ENCODE measurements at regions not wholly inside any gene's neighbourhood (a gene's known extent, or its start where the extent isn't known, plus 50 kb on each side); places are given as distances from the start of the nearest gene placed in this dataset.

DNA sequence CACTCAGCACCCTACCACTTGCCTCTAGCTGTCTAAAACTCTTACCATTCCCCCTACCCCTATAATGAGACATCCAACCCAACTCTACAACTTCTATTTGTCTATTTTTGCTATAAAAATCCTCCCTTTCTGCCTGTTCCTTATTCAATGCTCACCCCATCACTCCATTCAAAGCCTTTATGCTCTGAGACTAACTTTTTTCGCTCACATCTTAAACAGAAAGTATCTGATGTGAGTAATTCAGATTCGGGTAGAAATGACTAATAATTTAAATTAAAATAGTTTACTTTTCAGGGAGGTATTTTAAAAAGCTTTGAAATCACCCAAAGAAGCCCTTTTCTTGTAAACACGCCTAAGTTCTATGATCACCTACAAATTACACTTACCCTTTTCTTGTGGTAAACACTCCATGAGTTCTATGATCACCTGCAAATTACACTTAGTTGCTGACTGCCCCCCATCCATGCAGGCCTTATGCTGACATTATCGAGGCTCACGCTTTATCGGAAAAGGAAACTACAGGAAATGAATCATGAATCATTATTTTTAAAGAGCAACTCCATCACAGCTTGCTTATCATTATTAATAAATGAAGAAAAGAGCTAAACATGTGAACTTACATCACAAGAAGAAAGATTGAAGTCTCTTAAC lies 168.7 kb upstream of the PPP1R2C start:
- DNase-seq: no peak

DNA sequence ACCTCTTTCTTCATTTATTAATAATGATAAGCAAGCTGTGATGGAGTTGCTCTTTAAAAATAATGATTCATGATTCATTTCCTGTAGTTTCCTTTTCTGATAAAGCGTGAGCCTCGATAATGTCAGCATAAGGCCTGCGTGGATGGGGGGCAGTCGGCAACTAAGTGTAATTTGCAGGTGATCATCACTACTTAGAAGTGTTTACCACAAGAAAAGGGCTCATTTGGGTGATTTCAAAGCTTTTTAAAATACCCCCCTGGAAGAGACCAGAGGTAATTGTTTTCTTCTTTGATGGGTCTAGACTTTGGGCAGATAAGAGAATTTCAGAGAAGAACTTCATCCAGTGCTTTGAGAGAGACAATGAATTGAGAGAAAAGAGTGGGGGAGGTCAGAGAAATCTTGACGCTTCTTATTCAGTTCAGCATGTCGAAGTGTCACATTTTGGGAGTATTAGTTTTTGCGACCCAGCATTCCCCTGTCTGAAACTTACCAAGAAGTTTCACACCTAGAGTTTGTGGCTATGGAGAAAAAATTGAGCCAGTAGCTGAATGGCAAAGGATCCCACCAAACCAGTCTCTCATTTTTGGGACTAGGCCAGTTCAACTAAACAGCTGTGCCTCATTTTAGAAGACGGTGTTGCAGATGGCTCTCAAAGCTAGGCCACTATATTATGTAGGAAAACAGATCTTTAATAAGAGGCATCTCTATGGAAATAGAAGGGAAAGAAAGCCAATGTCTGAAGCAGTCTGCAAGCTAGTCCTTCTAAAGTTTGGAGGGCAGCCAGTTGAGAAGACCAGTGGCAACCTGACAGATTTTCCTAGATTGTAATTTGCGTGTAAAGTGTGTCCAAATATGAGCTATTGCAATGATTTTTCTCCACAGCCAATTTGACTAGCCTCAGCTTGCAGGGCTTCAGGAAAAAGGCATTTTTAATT lies 171.0 kb upstream of the PPP1R2C start:
- no peak for DNase-seq

DNA sequence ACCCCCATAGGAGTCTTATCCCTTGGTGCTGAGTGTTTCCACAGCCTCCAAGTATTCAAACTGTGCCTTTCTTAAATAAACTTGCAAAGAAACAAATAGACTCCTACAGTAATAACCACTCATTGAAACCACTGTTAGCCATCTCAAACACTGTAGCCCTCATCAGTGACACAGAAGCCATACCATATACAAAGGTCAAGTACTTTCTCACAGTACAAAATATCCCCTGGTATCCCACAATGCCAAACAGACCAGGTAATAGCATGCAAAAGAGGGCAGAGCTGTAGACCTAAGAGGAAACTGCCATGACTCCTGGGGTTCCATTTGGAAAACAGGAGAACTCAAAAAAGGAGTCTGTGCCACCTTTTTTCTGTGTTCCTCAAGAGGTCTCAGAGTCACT lies 173.8 kb upstream of the PPP1R2C start:
- no peak for DNase-seq

DNA sequence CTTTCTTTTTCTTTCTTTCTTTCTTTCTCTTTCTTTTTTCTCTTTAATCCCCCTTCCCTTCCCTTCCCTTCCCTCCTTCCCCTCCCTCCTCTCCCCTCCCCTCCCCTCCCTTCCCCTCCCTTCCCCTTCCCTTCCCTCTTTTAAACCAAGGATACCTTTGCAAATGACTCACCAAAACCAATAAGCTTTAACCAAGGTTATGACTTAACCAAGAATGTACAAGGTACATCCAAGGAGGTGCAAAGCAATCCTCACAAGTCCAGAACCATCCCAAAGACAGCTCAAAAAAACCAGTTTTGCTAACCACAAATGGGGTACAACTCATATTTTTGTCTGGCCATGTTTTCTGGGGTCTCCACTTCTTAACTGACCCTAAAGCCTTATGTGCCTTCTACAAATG lies 174.7 kb upstream of the PPP1R2C start:
- DNase-seq: no peak

DNA sequence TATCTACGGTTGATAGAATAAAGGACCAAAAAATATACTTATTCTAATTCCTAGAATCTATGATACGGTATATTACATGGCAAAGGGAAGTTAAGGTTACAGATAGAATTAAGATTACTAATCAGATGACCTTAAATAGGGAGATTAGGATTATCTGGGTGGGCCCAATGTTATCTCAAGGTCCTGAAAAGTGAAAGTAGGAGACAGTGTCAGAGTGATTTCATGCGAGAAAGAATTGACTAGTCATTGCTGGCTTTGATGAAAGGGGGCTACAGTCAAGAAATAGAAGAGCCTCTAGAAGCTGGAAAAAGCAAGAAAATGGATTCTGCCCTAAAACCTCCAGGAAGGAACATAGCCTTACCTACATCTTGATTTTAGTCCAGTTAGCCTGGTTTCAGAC lies 176.9 kb upstream of the PPP1R2C start:
- no peak for DNase-seq

DNA sequence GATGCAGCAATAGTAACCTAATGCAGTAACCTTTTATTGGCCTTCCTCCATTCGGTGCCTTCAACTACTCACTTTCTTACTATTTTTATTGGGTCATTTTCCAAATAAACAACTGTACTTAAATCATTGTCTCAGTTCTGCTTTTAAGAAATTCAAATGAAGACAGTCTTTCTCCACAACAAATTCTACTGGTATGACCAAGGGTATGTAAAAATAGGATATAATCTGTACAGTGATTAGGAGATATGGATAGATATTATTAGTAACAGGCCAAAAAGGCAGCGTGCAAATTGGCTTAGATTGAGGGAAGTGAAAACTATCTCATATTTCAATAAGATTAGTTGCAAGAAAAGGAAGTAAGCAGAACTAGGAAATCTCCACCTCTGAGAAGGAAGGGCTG lies 177.4 kb upstream of the PPP1R2C start:
- no peak for DNase-seq

DNA sequence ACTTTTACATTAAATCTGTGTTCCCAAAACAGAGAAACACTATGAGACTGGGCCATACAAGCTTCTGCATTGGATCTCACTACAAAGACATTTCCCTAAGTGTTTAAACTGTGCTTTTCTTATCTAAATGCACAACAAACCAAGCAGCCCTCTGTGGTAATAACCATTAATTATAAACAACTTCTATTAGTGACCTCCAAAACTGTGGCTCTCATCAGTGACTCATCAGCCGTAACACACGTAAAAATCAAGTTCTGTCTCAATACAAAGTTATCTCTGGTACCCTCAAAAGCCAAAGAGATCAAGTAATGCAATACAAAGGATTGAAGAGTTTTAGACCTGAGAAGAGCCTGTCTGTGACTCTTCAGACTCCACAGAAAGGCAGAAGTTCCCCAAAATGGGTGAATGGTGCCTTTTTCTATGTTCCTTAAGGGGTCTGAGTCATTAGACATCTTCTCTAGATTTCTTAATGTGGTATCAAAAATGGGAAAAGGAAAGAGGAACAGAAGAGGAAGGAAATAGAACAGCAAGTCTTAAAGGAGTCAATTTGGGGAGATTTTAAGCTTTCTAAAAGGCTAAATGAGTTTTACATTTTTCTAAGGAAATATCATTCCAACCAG lies 189.8 kb upstream of the PPP1R2C start:
- no peak for DNase-seq

DNA sequence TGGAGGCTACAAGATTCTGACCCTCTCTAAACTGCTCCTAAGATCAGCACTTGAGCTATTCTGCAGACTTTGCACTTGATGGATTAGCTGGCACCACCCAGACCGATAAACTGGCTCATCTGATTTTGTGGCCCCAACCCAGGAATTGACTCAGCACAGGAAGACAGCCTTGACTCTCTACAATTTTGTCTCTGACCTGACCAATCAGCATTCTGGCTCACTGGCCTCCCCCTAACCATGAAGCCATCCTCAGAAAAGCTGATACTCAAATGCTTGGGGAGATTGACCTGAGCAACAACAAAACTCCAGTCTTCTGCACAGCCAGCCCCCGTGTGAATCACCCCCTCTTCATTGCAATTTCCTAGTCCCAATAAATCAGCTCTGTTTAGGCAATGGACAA lies 195.4 kb upstream of the PPP1R2C start:
- no peak for DNase-seq

DNA sequence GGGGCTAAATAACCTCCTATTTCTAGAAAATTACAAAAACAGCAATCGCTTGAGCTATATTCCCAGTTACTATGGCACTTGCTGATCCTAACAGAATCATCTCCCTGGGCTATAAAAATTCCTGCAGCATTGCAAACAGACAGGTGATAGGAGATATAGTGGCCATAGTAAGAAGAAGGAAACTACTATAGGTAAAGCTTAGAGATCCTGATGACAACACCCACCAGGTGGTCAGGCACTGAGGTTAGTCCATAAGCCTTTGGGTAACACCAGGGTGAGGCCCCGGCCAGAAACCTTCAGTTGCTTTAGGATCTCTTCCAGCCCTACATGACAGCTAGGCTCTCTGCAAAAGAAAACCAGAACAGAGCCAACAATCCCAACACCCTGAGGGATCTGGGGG lies 197.9 kb upstream of the PPP1R2C start:
- DNase-seq: no peak

DNA sequence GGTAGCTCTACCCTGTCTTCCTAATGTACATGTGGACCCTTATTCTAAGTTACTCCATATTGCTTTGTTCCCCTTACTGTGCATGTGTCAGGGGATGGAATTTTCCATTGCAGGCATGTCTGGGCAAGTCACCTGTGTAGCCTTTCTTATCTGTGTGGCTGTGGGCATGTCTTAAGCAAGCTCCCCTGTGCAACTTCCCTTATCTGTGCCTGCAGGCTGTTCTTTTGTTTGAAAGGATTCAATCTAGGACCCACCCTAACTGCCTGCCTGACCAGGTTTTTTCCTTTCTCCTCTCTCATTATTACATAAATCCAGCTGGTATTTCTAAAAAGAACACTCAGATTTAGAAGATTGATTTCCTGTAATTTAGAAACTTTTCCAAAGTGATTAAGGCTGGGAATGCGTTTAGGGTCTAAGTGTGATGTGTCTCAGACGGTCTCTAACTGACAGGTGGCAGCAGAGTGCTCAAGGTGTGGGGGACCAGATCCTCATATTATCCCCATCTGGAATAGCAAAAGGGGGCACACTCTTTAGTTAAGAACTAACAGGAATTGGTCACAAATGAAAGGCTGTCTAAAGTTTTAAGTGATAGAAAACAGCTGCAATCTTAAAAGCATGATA lies 198.9 kb upstream of the PPP1R2C start:
- peak; percentile 77 for DNase-seq

DNA sequence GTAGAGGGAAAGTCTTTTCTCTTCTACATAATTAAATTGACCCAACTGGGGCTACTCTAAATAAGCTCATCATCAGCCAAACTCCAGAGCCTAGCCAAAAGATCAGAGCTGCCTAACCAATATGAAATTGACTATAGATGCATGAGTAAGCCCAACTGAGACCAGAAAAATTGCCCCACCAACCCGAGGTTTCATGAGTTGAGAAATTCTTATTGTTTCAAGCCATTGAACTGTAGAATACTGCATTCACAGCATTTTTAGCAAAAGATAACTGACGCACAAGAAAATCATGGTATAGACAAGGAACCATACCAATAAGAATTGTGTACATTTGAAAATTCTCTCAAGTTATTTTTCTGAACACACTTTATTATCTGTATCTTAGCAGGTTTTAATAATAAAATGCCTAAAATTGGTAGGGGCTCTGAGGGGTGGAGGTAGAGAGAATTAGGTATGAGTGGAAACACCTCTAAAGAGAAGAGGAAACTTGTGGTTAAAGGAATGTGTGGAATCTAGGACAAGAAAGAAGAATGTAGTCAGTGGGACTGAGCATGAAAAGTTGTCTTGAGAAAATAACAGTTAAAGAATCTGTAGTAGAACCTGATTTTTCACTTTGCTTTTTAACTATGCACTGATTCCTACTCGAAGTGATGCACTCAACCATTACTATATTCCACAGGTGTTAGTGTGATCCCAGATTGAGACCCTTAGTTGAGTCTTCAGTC lies 200.9 kb upstream of the PPP1R2C start:
- DNase-seq: no peak

DNA sequence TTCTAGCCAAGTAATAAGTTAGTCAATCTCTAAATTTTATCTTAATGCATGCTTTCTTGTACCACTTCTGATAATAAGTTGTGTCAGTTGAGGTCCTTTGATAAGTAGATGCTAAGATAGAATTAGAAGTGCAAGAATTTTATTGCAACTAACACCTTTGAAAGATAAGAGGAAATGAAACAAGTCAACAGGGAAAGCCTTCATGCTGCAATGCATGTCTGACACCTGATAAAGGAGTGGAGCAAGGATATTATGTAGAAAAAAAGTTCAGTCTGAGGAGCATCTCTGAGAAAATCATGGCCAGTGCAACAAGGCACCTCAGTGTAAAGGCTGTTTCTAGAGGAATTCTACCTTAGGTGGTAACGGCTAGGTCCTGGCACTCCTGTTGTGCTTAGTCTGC lies 210.7 kb upstream of the PPP1R2C start:
- DNase-seq: no peak

DNA sequence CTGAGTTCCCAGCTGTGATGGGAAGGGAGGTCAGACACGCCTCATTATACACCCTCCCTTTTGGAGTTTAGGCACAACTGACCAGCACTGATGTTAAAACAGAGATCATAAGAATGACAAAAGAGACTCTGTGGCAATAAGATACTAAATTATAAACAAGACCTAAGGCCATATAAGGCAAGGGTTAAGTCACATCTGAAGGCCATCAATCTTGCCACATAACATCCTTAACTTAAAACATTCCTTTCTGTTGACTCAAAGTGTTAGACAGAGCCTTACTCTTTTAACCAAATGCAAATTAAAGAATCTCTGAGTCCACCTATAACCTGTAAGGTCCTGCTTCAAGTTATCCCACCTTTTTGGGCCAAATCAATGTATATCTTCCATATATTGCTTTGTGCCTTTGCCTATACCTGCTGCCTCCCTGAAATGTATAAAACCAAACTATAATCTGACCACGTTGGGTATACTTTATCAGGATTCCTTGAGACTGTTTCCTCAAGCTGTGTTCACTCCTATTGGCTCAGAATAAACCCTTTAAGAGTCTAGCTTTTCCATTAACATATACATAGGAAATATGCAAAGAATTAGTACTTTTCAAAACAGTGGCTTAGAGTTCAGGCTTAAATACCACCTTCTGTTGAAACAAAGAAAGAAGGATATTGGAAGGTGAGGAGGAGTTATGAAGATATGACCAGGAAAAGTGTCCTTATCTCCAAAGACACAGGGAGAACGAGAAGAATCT lies 214.4 kb upstream of the PPP1R2C start:
- DNase-seq: no peak

DNA sequence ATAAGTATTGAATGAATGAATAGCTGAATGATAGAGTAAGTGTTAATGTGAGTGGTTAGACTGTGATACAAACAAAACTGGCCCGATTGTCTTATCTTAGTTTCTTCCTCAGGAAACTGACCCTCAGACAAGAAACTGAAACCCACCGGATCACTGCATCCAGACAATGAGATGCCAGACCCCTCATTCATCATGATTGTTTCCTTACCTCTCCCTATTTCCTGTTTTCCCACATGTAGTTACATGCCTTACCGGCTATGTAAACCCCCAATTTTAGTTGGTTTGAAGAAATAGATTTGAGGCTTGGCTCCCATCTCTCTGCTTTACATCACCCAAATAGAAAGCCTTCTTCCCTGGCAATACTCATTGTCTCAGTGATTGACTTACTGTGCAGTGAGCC lies 218.9 kb upstream of the PPP1R2C start:
- DNase-seq: no peak

DNA sequence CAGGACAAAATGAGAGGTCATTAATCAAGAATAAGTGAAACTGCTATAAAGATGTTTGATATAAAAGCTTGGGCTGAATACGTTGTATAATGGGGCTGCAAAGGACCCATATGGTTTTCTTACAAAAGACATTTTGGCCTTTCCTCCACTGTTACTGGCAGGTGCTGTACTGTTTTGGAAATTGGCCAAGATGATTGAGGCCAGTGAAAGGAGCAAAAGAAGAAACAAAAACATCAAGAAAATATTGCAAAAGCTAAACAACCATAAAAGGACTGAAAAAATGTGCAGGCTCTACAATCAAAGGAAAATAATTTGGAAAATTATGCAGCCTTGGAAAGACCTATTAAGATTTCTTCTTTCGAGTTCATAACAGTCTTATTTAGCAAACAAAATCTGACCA lies 222.2 kb upstream of the PPP1R2C start:
- no peak for DNase-seq

DNA sequence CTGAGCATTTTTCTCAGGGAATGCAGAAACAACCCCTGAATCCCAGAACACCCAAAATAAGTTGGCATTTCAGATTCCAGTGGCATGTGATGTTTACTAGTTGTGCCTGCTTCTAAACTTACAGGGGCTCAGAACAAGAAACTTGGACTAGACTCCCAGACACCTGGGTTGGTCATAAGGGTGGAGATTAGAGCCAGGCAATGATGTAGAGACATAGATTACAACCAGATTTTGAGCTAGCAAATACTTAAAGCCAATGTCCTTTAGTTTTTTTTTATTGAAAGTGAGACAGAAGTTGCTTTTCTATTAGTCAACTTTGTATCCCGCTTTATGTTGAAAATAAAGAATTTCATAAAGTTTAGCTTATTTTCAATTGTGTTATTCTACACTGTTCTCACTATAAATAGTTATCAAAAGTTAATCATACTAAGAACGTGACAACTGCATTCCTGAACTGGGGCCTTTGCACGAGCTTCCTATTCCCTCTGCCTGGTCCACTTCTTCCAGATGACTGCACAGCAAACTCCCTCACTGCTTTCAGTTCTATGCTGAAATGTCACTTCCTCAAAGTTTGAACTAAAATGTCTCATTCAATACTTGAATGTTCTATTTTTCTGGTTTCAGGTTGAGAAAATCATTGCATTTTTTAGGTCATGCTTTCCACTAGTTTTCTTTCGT lies 224.7 kb upstream of the PPP1R2C start:
- no peak for DNase-seq

DNA sequence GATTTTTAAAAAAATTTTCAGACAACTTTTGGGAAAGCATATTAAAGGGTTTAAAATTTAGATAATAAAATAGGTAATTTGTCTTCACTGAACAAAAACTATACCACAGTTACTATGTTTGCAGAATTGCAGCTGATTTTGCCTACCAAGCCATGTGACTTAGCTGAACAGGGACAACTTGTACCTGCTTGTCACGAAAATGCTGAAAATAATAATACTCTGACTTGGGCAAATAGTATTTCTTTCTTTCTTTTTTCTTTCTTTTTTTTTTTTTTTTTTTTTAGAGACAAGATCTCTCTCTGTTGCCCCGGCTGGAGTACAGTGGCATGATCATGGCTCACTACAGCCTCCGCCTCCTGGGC lies 225.2 kb upstream of the PPP1R2C start:
- no peak for DNase-seq

DNA sequence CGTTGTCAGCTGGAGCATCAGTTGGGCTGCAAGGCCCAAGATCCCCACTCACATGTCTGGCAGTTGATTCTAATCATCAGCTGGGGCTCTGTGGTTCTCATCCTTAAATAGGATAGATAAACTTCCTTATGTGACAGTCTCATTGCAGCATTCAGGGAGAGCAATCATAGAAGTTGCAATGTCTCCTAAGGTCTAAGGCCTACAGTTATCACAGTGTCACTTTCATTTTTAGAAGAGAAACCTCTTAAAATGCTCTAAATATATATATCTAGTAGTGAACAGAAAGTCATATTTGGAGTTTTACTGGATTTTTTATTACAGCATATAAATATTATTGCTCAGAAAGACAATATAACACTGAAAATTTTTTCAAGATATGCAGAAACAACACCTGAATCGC lies 226.0 kb upstream of the PPP1R2C start:
- no peak for DNase-seq

DNA sequence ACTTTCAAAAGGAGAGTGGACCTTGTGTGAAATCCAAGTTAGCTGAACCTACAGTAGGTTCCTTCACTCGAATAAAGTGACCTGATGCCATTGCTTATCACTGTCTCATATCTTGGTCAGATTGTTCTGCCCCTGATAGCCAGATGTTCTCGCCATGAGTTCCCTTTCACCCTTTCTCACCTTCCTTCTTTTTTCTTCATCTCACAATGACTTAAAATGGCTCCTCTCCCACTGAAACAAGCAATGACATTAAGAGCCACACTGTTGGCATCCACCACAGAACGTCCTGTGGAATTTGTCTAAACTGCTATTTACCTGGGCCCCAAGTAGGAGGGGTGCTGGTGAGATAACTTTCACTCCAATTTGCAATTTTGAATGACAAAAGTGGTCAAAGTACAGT lies 227.6 kb upstream of the PPP1R2C start:
- no peak for DNase-seq

DNA sequence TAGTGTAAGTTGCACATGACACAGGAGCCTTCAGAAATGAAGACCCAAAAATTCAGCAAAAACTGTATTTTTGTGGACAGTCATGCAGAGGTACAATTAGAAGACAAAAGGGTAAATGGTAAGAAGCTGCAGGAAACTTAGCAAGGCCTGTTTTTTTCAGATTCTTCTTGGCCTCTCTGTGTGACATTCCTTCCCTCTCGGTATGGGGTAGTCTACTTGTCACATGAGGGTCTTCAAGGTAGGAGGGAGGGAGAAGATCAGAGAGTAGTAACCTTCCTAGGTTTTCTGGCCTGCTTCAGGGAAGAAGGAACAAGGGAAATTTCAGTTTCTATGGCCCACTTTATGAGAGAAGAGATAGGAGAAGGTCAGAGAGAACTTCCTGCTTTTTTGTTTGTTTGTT lies 230.4 kb upstream of the PPP1R2C start:
- DNase-seq: no peak

DNA sequence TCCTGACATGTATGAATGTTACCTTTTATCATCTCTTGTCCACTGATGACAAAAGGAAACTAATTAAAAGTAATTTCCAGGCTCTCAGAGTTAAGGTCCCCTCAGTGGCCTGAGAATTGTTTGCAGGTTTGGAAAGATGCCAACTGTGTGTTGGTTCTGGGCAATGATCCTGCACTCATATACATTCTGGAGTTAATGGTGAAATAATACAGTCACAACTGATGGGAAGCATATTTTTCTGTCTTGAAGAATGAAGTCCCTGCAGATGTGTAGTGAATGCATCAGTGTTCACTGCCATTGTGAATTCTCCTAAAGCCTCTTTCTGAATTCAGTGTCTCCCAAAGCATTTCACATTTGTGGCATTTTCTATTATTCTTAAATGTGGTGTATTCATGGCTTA lies 238.1 kb upstream of the PPP1R2C start:
- DNase-seq: no peak

DNA sequence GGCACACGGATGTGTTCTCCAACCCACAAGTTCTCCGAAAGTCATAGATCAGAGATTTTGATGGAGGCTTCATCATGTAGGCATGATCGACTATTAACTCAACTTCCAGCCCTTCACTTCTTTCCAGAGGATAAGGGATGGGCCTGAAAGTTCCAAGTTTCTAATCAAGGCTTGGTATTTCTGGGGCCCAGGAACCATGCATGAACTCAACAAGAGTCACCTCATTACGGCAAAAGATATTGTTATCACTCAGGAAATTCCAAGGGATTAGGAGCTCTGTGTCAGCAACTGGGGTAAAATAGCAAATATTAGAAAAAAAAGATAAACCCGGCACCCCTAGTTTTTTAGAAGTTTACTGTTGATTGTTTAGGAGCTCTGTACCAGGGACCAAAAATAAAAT lies 240.1 kb upstream of the PPP1R2C start:
- no peak for DNase-seq

All from islet precursor cell (in vitro differentiated cells).